WTC11 (cell line): ENCODE measurements at regions not wholly inside any gene's neighbourhood (a gene's known extent, or its start where the extent isn't known, plus 50 kb on each side); places are given as distances from the start of the nearest gene placed in this dataset.

Experiments used
- ATAC-seq: fragments of 200-7000 bp; cut with Tn5 transposase; 2 replicates; pipeline ENCODE4 v1.10.0; 2021; ENCODE audit warnings: mild to moderate bottlenecking, moderate library complexity
- CTCF ChIA-PET: fragments of 300-600 bp; sonication (Branson Sonifier 250); formaldehyde crosslinking; loops from one replicate; lab custom pipeline; 2021; ENCODE audit warnings: antibody characterized with exemption; lab: Charles Lee
- POLR2A ChIA-PET: fragments of 350-600 bp; sonication (Branson Sonifier 250); formaldehyde crosslinking; loops from one replicate; lab custom pipeline; 2021; ENCODE audit warnings: antibody characterized with exemption; lab: Charles Lee
- DNase-seq: peaks from one replicate; pipeline ENCODE4 v3.0.0; 2021; ENCODE audit warnings: low spot score
- H3K27ac Mint-ChIP-seq: 2 replicates; pipeline ENCODE4 v1.8.0; 2021; ENCODE audit warnings: mixed read lengths
- H3K27me3 Mint-ChIP-seq: 2 replicates; pipeline ENCODE4 v1.8.0; 2021; ENCODE audit warnings: low read depth, mild to moderate bottlenecking, moderate library complexity, mixed read lengths
- H3K36me3 Mint-ChIP-seq: 2 replicates; pipeline ENCODE4 v1.8.0; 2021; ENCODE audit warnings: mixed read lengths
- H3K4me1 Mint-ChIP-seq: 2 replicates; pipeline ENCODE4 v1.8.0; 2022; ENCODE audit warnings: mixed read lengths
- H3K4me3 Mint-ChIP-seq: 2 replicates; pipeline ENCODE4 v1.8.0; 2021; ENCODE audit warnings: mild to moderate bottlenecking, moderate library complexity, mixed read lengths
- H3K9me3 Mint-ChIP-seq: 2 replicates; pipeline ENCODE4 v1.8.0; 2021; ENCODE audit warnings: mixed read lengths
- AFF4 ChIP-seq: sonication (generic); formaldehyde crosslinking; IDR thresholded peaks from 2 replicates; pipeline ENCODE4 v1.8.1; 2023; ENCODE audit warnings: mild to moderate bottlenecking, missing genetic modification reagents, borderline replicate concordance
- CREM ChIP-seq: sonication (generic); formaldehyde crosslinking; IDR thresholded peaks from 2 replicates; pipeline ENCODE4 v1.8.1; 2022; ENCODE audit warnings: mild to moderate bottlenecking, missing genetic modification reagents, moderate library complexity
- CTCF ChIP-seq: fragments of 200-600 bp; IDR thresholded peaks from 2 replicates; pipeline ENCODE4 v1.8.0; 2022; ENCODE audit warnings: antibody characterized with exemption
- E2F5 ChIP-seq: sonication (generic); formaldehyde crosslinking; IDR thresholded peaks from 2 replicates; pipeline ENCODE4 v1.8.1; 2022; ENCODE audit warnings: mild to moderate bottlenecking, moderate library complexity, missing genetic modification reagents
- ERG ChIP-seq: fragments of 250-450 bp; sonication (Bioruptor Pico); IDR thresholded peaks from 2 replicates; pipeline ENCODE4 v1.8.0; 2021; ENCODE audit warnings: mild to moderate bottlenecking
- HMGXB4 ChIP-seq: sonication (generic); formaldehyde crosslinking; IDR thresholded peaks from 2 replicates; pipeline ENCODE4 v1.8.1; 2023; ENCODE audit warnings: mild to moderate bottlenecking, moderate library complexity, missing genetic modification reagents
- MAX ChIP-seq: sonication (generic); formaldehyde crosslinking; IDR thresholded peaks from 2 replicates; pipeline ENCODE4 v1.8.0; 2022; ENCODE audit warnings: mild to moderate bottlenecking, missing genetic modification reagents
- NR1H2 ChIP-seq: sonication (generic); formaldehyde crosslinking; IDR thresholded peaks from 2 replicates; pipeline ENCODE4 v1.9.0; 2021; ENCODE audit warnings: mild to moderate bottlenecking, moderate library complexity, missing genetic modification reagents
- RELA ChIP-seq: sonication (generic); formaldehyde crosslinking; IDR thresholded peaks from 2 replicates; pipeline ENCODE4 v1.8.1; 2022; ENCODE audit warnings: missing genetic modification reagents, mild to moderate bottlenecking, borderline replicate concordance
- RORB ChIP-seq: fragments of 250-450 bp; sonication (Bioruptor Pico); IDR thresholded peaks from 2 replicates; pipeline ENCODE4 v1.9.0; 2021; ENCODE audit warnings: mild to moderate bottlenecking
- SMAD4 ChIP-seq: sonication (generic); formaldehyde crosslinking; IDR thresholded peaks from 2 replicates; pipeline ENCODE4 v1.8.0; 2022; ENCODE audit warnings: mild to moderate bottlenecking, missing genetic modification reagents
- SP1 ChIP-seq: sonication (generic); formaldehyde crosslinking; conservative IDR thresholded peaks from 2 replicates; pipeline ENCODE4 v1.8.1; 2022; ENCODE audit warnings: missing genetic modification reagents
- ZBTB21 ChIP-seq: sonication (generic); formaldehyde crosslinking; IDR thresholded peaks from 2 replicates; pipeline ENCODE4 v1.8.1; 2023; ENCODE audit warnings: mild to moderate bottlenecking, missing genetic modification reagents, borderline replicate concordance
- ZNF232 ChIP-seq: sonication (generic); formaldehyde crosslinking; IDR thresholded peaks from 2 replicates; pipeline ENCODE4 v1.8.0; 2022; ENCODE audit warnings: mild to moderate bottlenecking, missing genetic modification reagents
- ZNF671 ChIP-seq: fragments of 250-450 bp; sonication (Bioruptor Pico); IDR thresholded peaks from 2 replicates; pipeline ENCODE4 v1.8.0; 2021; ENCODE audit warnings: mild to moderate bottlenecking

- peaks cover 18% of the 10 kb centered on the region for H3K9me3 Mint-ChIP-seq
- ATAC-seq: peak; percentile 58
- H3K27ac Mint-ChIP-seq: no peak overlapping the region
- H3K4me1 Mint-ChIP-seq: peaks cover 4% of the 10 kb centered on the region; the same call in 1 of the 2 replicates
- H3K27me3 Mint-ChIP-seq: peaks cover 3% of the 10 kb centered on the region
- peaks cover 13% of the 10 kb centered on the region for H3K36me3 Mint-ChIP-seq
- TF ChIP-seq ERG (CRISPR knock-in tag) (no peak), RORB (no peak), ZNF232 (CRISPR knock-in tag) (no peak)
- DNase-seq: peak; percentile 57
- POLR2A ChIA-PET: no interaction called here
- H3K4me3 Mint-ChIP-seq: no peak overlapping the region
- CTCF ChIA-PET: interaction anchor here (0.6 to 1.5 kb wide), 19 partner anchors 13 to 794 kb away, joined by 3 to 16 read pairs (median 3); no protein-coding TSS in a partner anchor
Measured at GRCh38 chr1:30087465-30087864, 635.9 kb downstream of the MATN1 start.

GRCh38 chr1:30085811-30086770 lies 637.3 kb downstream of the MATN1 start:
- POLR2A ChIA-PET: no interaction called here
- DNase-seq (peak; percentile 94), ATAC-seq (peak; percentile 74)
- Mint-ChIP-seq H3K4me3 (peak overlapping the region; percentile 61), H3K27me3 (peaks cover 3% of the 10 kb centered on the region), H3K9me3 (peaks cover 4% of the 10 kb centered on the region), H3K4me1 (peaks cover 15% of the 10 kb centered on the region), H3K36me3 (peaks cover 2% of the 10 kb centered on the region; the same call in 1 of the 2 replicates), H3K27ac (no peak overlapping the region)
- CTCF ChIA-PET: interaction anchor here (0.6 to 1.9 kb wide), 24 partner anchors 18 to 1022 kb away, joined by 3 to 25 read pairs (median 4); no protein-coding TSS in a partner anchor
- 0 out of 2 replicates have a peak, but pooled peaks have one; percentile 36 for TF ChIP-seq HMGXB4 (CRISPR knock-in tag)
- TF ChIP-seq ZBTB21 (CRISPR knock-in tag): no peak
- TF ChIP-seq E2F5 (CRISPR knock-in tag): no peak
- no peak for TF ChIP-seq NR1H2 (CRISPR knock-in tag)
- TF ChIP-seq MAX (CRISPR knock-in tag): 0 out of 2 replicates have a peak, but pooled peaks have one; percentile 34
- TF ChIP-seq SP1: peak; percentile 96
- TF ChIP-seq CTCF: peak; percentile 80

- DNase-seq: no peak
- Mint-ChIP-seq H3K27me3 (peaks cover 3% of the 10 kb centered on the region), H3K4me3 (peak overlapping the region; percentile 27; the same call in 1 of the 2 replicates), H3K36me3 (no peaks in the 10 kb centered on the region), H3K27ac (no peak overlapping the region), H3K9me3 (no peaks in the 10 kb centered on the region), H3K4me1 (peaks cover 17% of the 10 kb centered on the region)
- no peak; the same call in 1 of the 2 replicates for ATAC-seq
- CTCF ChIA-PET: interaction anchor here (0.6 to 1.9 kb wide), 24 partner anchors 17 to 1021 kb away, joined by 3 to 25 read pairs (median 4); no protein-coding TSS in a partner anchor
- POLR2A ChIA-PET: no interaction called here
- TF ChIP-seq SMAD4 (CRISPR knock-in tag) (no peak), CREM (CRISPR knock-in tag) (no peak), E2F5 (CRISPR knock-in tag) (no peak), RELA (CRISPR knock-in tag) (no peak), ZNF671 (CRISPR knock-in tag) (no peak), AFF4 (no peak)
Measured at GRCh38 chr1:30084909-30085571, 638.3 kb downstream of the MATN1 start.
